ENCODE measurements at regions not wholly inside any gene's neighbourhood (a gene's known extent, or its start where the extent isn't known, plus 50 kb on each side); places are given as distances from the start of the nearest gene placed in this dataset.
"Not testable (repeated sequence)": the region's sequence is repeated elsewhere in the genome, so short reads cannot be mapped to it uniquely, and the experiment has no call there.

- not testable (repeated sequence) for H3K27me3 ChIP-seq (ENCODE audit: control insufficient read depth, insufficient read depth, low read length); H3K27ac ChIP-seq (ENCODE audit: low read depth, low read length); H3K4me1 ChIP-seq (ENCODE audit: control insufficient read depth, insufficient read depth, low read length); H3K9ac ChIP-seq (ENCODE audit: low read length); H3K36me3 ChIP-seq (ENCODE audit: control insufficient read depth, insufficient read depth, low read length); H3K4me3 ChIP-seq (ENCODE audit: low read length)
Observed at GRCh38 chr12:61294011-61294410, 966.2 kb upstream of the USP15 start.

GRCh38 chr12:61301817-61302216 lies 958.4 kb upstream of the USP15 start:
- Histone ChIP-seq H3K27me3 (ENCODE audit: control insufficient read depth, insufficient read depth, low read length) (no peaks in the 10 kb centered on the region), H3K36me3 (ENCODE audit: control insufficient read depth, insufficient read depth, low read length) (no peaks in the 10 kb centered on the region), H3K4me3 (ENCODE audit: low read length) (no peak overlapping the region), H3K27ac (ENCODE audit: low read depth, low read length) (no peak overlapping the region), H3K9ac (ENCODE audit: low read length) (no peak overlapping the region), H3K4me1 (ENCODE audit: control insufficient read depth, insufficient read depth, low read length) (no peaks in the 10 kb centered on the region)

GRCh38 chr12:61302282-61302681 lies 957.9 kb upstream of the USP15 start:
- Histone ChIP-seq H3K4me1 (ENCODE audit: control insufficient read depth, insufficient read depth, low read length) (no peaks in the 10 kb centered on the region), H3K27ac (ENCODE audit: low read depth, low read length) (no peak overlapping the region), H3K9ac (ENCODE audit: low read length) (no peak overlapping the region), H3K4me3 (ENCODE audit: low read length) (no peak overlapping the region), H3K27me3 (ENCODE audit: control insufficient read depth, insufficient read depth, low read length) (no peaks in the 10 kb centered on the region), H3K36me3 (ENCODE audit: control insufficient read depth, insufficient read depth, low read length) (no peaks in the 10 kb centered on the region)

- no peak overlapping the region for H3K9ac ChIP-seq (ENCODE audit: low read length)
- H3K4me1 ChIP-seq (ENCODE audit: control insufficient read depth, insufficient read depth, low read length) = no peaks in the 10 kb centered on the region
- H3K27ac ChIP-seq (ENCODE audit: low read depth, low read length) = no peak overlapping the region
- H3K4me3 ChIP-seq (ENCODE audit: low read length) = no peak overlapping the region
- no peaks in the 10 kb centered on the region for H3K27me3 ChIP-seq (ENCODE audit: control insufficient read depth, insufficient read depth, low read length)
- H3K36me3 ChIP-seq (ENCODE audit: control insufficient read depth, insufficient read depth, low read length) = no peaks in the 10 kb centered on the region
Observed at GRCh38 chr12:61308220-61308619, 952.0 kb upstream of the USP15 start.

GRCh38 chr12:61311413-61311812 lies 948.8 kb upstream of the USP15 start:
- H3K36me3 ChIP-seq (ENCODE audit: control insufficient read depth, insufficient read depth, low read length) = no peaks in the 10 kb centered on the region
- H3K27ac ChIP-seq (ENCODE audit: low read depth, low read length) = no peak overlapping the region
- H3K27me3 ChIP-seq (ENCODE audit: control insufficient read depth, insufficient read depth, low read length) = no peaks in the 10 kb centered on the region
- H3K9ac ChIP-seq (ENCODE audit: low read length) = no peak overlapping the region
- no peaks in the 10 kb centered on the region for H3K4me1 ChIP-seq (ENCODE audit: control insufficient read depth, insufficient read depth, low read length)
- H3K4me3 ChIP-seq (ENCODE audit: low read length) = no peak overlapping the region

- no peaks in the 10 kb centered on the region for H3K4me1 ChIP-seq (ENCODE audit: control insufficient read depth, insufficient read depth, low read length)
- no peak overlapping the region for H3K27ac ChIP-seq (ENCODE audit: low read depth, low read length)
- no peaks in the 10 kb centered on the region for H3K36me3 ChIP-seq (ENCODE audit: control insufficient read depth, insufficient read depth, low read length)
- H3K9ac ChIP-seq (ENCODE audit: low read length) = no peak overlapping the region
- no peak overlapping the region for H3K4me3 ChIP-seq (ENCODE audit: low read length)
- no peaks in the 10 kb centered on the region for H3K27me3 ChIP-seq (ENCODE audit: control insufficient read depth, insufficient read depth, low read length)
Observed at GRCh38 chr12:61348871-61349270, 911.3 kb upstream of the USP15 start.

GRCh38 chr12:61355105-61355504 lies 905.1 kb upstream of the USP15 start:
- H3K36me3 ChIP-seq (ENCODE audit: control insufficient read depth, insufficient read depth, low read length) = no peaks in the 10 kb centered on the region
- H3K27ac ChIP-seq (ENCODE audit: low read depth, low read length) = no peak overlapping the region
- no peaks in the 10 kb centered on the region for H3K4me1 ChIP-seq (ENCODE audit: control insufficient read depth, insufficient read depth, low read length)
- H3K4me3 ChIP-seq (ENCODE audit: low read length) = no peak overlapping the region
- no peaks in the 10 kb centered on the region for H3K27me3 ChIP-seq (ENCODE audit: control insufficient read depth, insufficient read depth, low read length)
- H3K9ac ChIP-seq (ENCODE audit: low read length) = no peak overlapping the region

- H3K9ac ChIP-seq (ENCODE audit: low read length) = no peak overlapping the region
- no peak overlapping the region for H3K27ac ChIP-seq (ENCODE audit: low read depth, low read length)
- H3K27me3 ChIP-seq (ENCODE audit: control insufficient read depth, insufficient read depth, low read length) = no peaks in the 10 kb centered on the region
- no peak overlapping the region for H3K4me3 ChIP-seq (ENCODE audit: low read length)
- H3K36me3 ChIP-seq (ENCODE audit: control insufficient read depth, insufficient read depth, low read length) = no peaks in the 10 kb centered on the region
- no peaks in the 10 kb centered on the region for H3K4me1 ChIP-seq (ENCODE audit: control insufficient read depth, insufficient read depth, low read length)
Observed at GRCh38 chr12:61356485-61356884, 903.7 kb upstream of the USP15 start.

- H3K27me3 ChIP-seq (ENCODE audit: control insufficient read depth, insufficient read depth, low read length) = no peaks in the 10 kb centered on the region
- H3K9ac ChIP-seq (ENCODE audit: low read length) = no peak overlapping the region
- no peak overlapping the region for H3K4me3 ChIP-seq (ENCODE audit: low read length)
- H3K4me1 ChIP-seq (ENCODE audit: control insufficient read depth, insufficient read depth, low read length) = no peaks in the 10 kb centered on the region
- H3K36me3 ChIP-seq (ENCODE audit: control insufficient read depth, insufficient read depth, low read length) = no peaks in the 10 kb centered on the region
- no peak overlapping the region for H3K27ac ChIP-seq (ENCODE audit: low read depth, low read length)
Observed at GRCh38 chr12:61357496-61357895, 902.7 kb upstream of the USP15 start.

GRCh38 chr12:61362037-61362436 lies 898.2 kb upstream of the USP15 start:
- Histone ChIP-seq H3K27ac (ENCODE audit: low read depth, low read length) (no peak overlapping the region), H3K27me3 (ENCODE audit: control insufficient read depth, insufficient read depth, low read length) (no peaks in the 10 kb centered on the region), H3K36me3 (ENCODE audit: control insufficient read depth, insufficient read depth, low read length) (no peaks in the 10 kb centered on the region), H3K9ac (ENCODE audit: low read length) (no peak overlapping the region), H3K4me1 (ENCODE audit: control insufficient read depth, insufficient read depth, low read length) (no peaks in the 10 kb centered on the region), H3K4me3 (ENCODE audit: low read length) (no peak overlapping the region)

GRCh38 chr12:61365001-61365400 lies 895.2 kb upstream of the USP15 start:
- H3K4me3 ChIP-seq (ENCODE audit: low read length) = no peak overlapping the region
- no peak overlapping the region for H3K9ac ChIP-seq (ENCODE audit: low read length)
- H3K36me3 ChIP-seq (ENCODE audit: control insufficient read depth, insufficient read depth, low read length) = no peaks in the 10 kb centered on the region
- no peaks in the 10 kb centered on the region for H3K27me3 ChIP-seq (ENCODE audit: control insufficient read depth, insufficient read depth, low read length)
- no peaks in the 10 kb centered on the region for H3K4me1 ChIP-seq (ENCODE audit: control insufficient read depth, insufficient read depth, low read length)
- H3K27ac ChIP-seq (ENCODE audit: low read depth, low read length) = no peak overlapping the region

GRCh38 chr12:61367281-61367785 lies 892.9 kb upstream of the USP15 start:
- Histone ChIP-seq H3K4me3 (ENCODE audit: low read length) (no peak overlapping the region), H3K9ac (ENCODE audit: low read length) (no peak overlapping the region), H3K36me3 (ENCODE audit: control insufficient read depth, insufficient read depth, low read length) (no peaks in the 10 kb centered on the region), H3K4me1 (ENCODE audit: control insufficient read depth, insufficient read depth, low read length) (no peaks in the 10 kb centered on the region), H3K27ac (ENCODE audit: low read depth, low read length) (no peak overlapping the region), H3K27me3 (ENCODE audit: control insufficient read depth, insufficient read depth, low read length) (no peaks in the 10 kb centered on the region)

GRCh38 chr12:61369241-61369910 lies 890.8 kb upstream of the USP15 start:
- Histone ChIP-seq H3K4me1 (ENCODE audit: control insufficient read depth, insufficient read depth, low read length) (no peaks in the 10 kb centered on the region), H3K9ac (ENCODE audit: low read length) (no peak overlapping the region), H3K27me3 (ENCODE audit: control insufficient read depth, insufficient read depth, low read length) (no peaks in the 10 kb centered on the region), H3K27ac (ENCODE audit: low read depth, low read length) (no peak overlapping the region), H3K4me3 (ENCODE audit: low read length) (no peak overlapping the region), H3K36me3 (ENCODE audit: control insufficient read depth, insufficient read depth, low read length) (no peaks in the 10 kb centered on the region)
